ENCODE measurements at regions not wholly inside any gene's neighbourhood (a gene's known extent, or its start where the extent isn't known, plus 50 kb on each side); places are given as distances from the start of the nearest gene placed in this dataset.

- TF ChIP-seq CTCF (IDR thresholded peaks at IDR 0.05; ENCODE audit: insufficient read depth, low read depth, low read length) (no peak), EZH2 (IDR thresholded peaks at IDR 0.05; ENCODE audit: insufficient read depth, low read length) (no peak)
Observed at GRCh38 chr11:26801601-26802000, 79.7 kb upstream of the SLC5A12 start.

GRCh38 chr11:26805001-26805400 is 83.1 kb upstream of the SLC5A12 start:
- Mint-ChIP-seq H3K4me1 (ENCODE audit: low read depth, unreplicated experiment) (peaks cover 8% of the 10 kb centered on the region), H3K36me3 (ENCODE audit: low read depth, unreplicated experiment) (no peaks in the 10 kb centered on the region)

More at GRCh38 chr11:26801601-26802000, 79.7 kb upstream of the SLC5A12 start:
- Histone ChIP-seq H3K4me1 (ENCODE audit: insufficient read depth, low read length) (no peaks in the 10 kb centered on the region), H3K36me3 (ENCODE audit: insufficient read depth, low read length) (no peaks in the 10 kb centered on the region), H3K27ac (ENCODE audit: low read depth, low read length) (no peak overlapping the region), H3K9me3 (ENCODE audit: insufficient read depth, low read depth, low read length) (no peaks in the 10 kb centered on the region), H3K27me3 (ENCODE audit: insufficient read depth, low read length) (no peaks in the 10 kb centered on the region), H3K4me2 (ENCODE audit: low read length) (no peak overlapping the region), H4K20me1 (ENCODE audit: insufficient read depth, low read length) (no peaks in the 10 kb centered on the region), H3K9ac (ENCODE audit: low read length) (no peak overlapping the region), H2AFZ (ENCODE audit: low read depth, low read length) (no peak overlapping the region), H3K79me2 (ENCODE audit: insufficient read depth, low read length) (no peaks in the 10 kb centered on the region), H3K4me3 (ENCODE audit: insufficient read depth, low read depth, low read length) (no peak overlapping the region)
- H3K36me3 Mint-ChIP-seq (ENCODE audit: low read depth, unreplicated experiment) = no peaks in the 10 kb centered on the region
- no peaks in the 10 kb centered on the region for H3K9me3 Mint-ChIP-seq (ENCODE audit: unreplicated experiment)
- H3K27me3 Mint-ChIP-seq (ENCODE audit: low read depth, unreplicated experiment) = no peaks in the 10 kb centered on the region
- H3K4me1 Mint-ChIP-seq (ENCODE audit: low read depth, unreplicated experiment) = peaks cover 8% of the 10 kb centered on the region
- DNase-seq (ENCODE audit: low read depth) = no peak
- no peak overlapping the region for H3K27ac Mint-ChIP-seq (ENCODE audit: unreplicated experiment)
- no peak for FAIRE-seq
- H3K4me3 Mint-ChIP-seq (ENCODE audit: unreplicated experiment) = no peak overlapping the region

More at GRCh38 chr11:26805001-26805400, 83.1 kb upstream of the SLC5A12 start:
- TF ChIP-seq EZH2 (IDR thresholded peaks at IDR 0.05; ENCODE audit: insufficient read depth, low read length) (no peak), CTCF (IDR thresholded peaks at IDR 0.05; ENCODE audit: insufficient read depth, low read depth, low read length) (no peak)
- H2AFZ ChIP-seq (ENCODE audit: low read depth, low read length) = no peak overlapping the region
- H3K9me3 ChIP-seq (ENCODE audit: insufficient read depth, low read depth, low read length) = no peaks in the 10 kb centered on the region
- no peak overlapping the region for H3K4me3 Mint-ChIP-seq (ENCODE audit: unreplicated experiment)
- H3K9me3 Mint-ChIP-seq (ENCODE audit: unreplicated experiment) = no peaks in the 10 kb centered on the region
- FAIRE-seq (no peak), DNase-seq (ENCODE audit: low read depth) (no peak)
- H3K36me3 ChIP-seq (ENCODE audit: insufficient read depth, low read length) = no peaks in the 10 kb centered on the region
- no peak overlapping the region for H3K9ac ChIP-seq (ENCODE audit: low read length)
- H3K79me2 ChIP-seq (ENCODE audit: insufficient read depth, low read length) = no peaks in the 10 kb centered on the region
- no peaks in the 10 kb centered on the region for H3K4me1 ChIP-seq (ENCODE audit: insufficient read depth, low read length)
- no peaks in the 10 kb centered on the region for H4K20me1 ChIP-seq (ENCODE audit: insufficient read depth, low read length)
- H3K27me3 Mint-ChIP-seq (ENCODE audit: low read depth, unreplicated experiment) = no peaks in the 10 kb centered on the region
- H3K4me3 ChIP-seq (ENCODE audit: insufficient read depth, low read depth, low read length) = no peak overlapping the region
- no peaks in the 10 kb centered on the region for H3K27me3 ChIP-seq (ENCODE audit: insufficient read depth, low read length)
- no peak overlapping the region for H3K27ac Mint-ChIP-seq (ENCODE audit: unreplicated experiment)
- H3K27ac ChIP-seq (ENCODE audit: low read depth, low read length) = no peak overlapping the region
- H3K4me2 ChIP-seq (ENCODE audit: low read length) = no peak overlapping the region

Data from astrocyte (in vitro differentiated cells and primary cell).